Retinal pigment epithelial cell (primary cell): ENCODE measurements at regions not wholly inside any gene's neighbourhood (a gene's known extent, or its start where the extent isn't known, plus 50 kb on each side); places are given as distances from the start of the nearest gene placed in this dataset.
A peak's percentile ranks its signal among the peaks of the same experiment; 100 is the strongest.
"Not testable (repeated sequence)": the region's sequence is repeated elsewhere in the genome, so short reads cannot be mapped to it uniquely, and the experiment has no call there.

ENCODE experiments used
- DNase-seq: peaks from one replicate; pipeline ENCODE4 v3.0.0-alpha.2; 2010; ENCODE audit warnings: low read depth
- H3K4me3 ChIP-seq: 2 replicates; pipeline ENCODE4 v1.5.1; 2011; ENCODE audit warnings: mild to moderate bottlenecking, low read length, control low read depth, moderate library complexity
- TF ChIP-seq, protein P1 (sequence below): conservative IDR thresholded peaks from 2 replicates; pipeline ENCODE4 v1.5.1; 2011; ENCODE audit warnings: low read depth, low read length, control low read depth, inconsistent platforms

DNA sequence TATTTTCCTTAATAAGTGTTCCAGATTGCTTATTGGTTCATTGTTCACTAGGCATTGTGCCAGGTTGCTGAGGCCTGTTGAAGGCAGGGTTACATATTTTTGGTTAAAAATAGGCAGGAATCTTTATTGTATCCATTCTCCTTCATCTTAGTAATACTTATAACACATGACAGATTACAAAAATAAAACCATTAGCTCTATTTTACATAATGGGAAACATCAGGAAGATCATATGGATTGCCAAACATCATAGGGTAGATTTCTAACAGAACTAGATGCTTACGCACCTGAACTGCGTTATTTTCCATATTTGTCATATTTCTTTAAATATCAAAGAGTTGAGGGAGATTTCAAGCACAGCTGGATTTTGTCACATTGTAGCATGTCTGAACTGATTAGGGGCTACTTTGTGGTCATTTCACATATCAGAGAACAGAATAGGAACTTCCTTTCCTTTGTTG, 462.9 kb upstream of the SGO1 start:
- no peak for DNase-seq
- TF ChIP-seq, protein P1, sequence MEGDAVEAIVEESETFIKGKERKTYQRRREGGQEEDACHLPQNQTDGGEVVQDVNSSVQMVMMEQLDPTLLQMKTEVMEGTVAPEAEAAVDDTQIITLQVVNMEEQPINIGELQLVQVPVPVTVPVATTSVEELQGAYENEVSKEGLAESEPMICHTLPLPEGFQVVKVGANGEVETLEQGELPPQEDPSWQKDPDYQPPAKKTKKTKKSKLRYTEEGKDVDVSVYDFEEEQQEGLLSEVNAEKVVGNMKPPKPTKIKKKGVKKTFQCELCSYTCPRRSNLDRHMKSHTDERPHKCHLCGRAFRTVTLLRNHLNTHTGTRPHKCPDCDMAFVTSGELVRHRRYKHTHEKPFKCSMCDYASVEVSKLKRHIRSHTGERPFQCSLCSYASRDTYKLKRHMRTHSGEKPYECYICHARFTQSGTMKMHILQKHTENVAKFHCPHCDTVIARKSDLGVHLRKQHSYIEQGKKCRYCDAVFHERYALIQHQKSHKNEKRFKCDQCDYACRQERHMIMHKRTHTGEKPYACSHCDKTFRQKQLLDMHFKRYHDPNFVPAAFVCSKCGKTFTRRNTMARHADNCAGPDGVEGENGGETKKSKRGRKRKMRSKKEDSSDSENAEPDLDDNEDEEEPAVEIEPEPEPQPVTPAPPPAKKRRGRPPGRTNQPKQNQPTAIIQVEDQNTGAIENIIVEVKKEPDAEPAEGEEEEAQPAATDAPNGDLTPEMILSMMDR, result no peak
- no peak overlapping the region for H3K4me3 ChIP-seq

DNA sequence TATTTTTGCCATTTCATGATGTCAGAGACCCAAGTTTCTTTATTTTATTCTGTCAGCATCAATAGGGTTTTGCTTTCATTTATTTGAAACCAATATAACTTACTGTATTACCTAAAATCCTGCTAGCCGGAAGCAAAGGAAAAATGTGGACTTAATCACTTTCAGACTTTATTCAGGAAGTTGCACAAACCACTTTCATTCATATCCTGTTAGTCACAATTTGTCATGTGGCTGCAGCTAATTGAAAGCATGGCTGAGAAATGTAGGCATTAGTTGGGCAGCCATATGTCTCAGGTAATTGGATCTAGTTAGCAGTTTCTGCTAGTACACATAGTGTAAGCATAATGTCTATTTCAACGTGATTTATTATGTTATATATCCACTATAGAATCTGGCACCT, 462.3 kb upstream of the SGO1 start:
- H3K4me3 ChIP-seq, result no peak overlapping the region
- DNase-seq, result peak; percentile 81
- TF ChIP-seq, protein P1, result no peak

DNA sequence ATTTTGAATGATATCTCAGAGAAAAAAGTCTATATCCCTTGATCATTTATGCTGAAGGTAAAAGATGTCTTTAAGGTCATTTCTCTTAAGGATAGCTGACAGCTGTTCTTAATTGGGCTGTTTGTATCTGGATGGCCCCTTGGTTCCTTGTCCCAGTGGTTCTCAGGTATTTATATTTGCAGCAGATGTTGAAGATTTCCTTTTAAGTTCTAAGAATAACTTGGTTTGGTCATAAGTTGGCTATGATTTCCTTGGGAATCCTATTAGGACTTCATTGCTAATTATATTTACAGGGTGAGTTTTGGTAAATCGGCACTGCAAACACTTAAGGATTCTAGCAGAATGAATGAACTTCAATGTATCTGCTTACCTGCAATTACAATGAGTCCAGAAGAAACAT, 460.4 kb upstream of the SGO1 start:
- TF ChIP-seq, protein P1, result no peak
- DNase-seq, result no peak
- no peak overlapping the region for H3K4me3 ChIP-seq

DNA sequence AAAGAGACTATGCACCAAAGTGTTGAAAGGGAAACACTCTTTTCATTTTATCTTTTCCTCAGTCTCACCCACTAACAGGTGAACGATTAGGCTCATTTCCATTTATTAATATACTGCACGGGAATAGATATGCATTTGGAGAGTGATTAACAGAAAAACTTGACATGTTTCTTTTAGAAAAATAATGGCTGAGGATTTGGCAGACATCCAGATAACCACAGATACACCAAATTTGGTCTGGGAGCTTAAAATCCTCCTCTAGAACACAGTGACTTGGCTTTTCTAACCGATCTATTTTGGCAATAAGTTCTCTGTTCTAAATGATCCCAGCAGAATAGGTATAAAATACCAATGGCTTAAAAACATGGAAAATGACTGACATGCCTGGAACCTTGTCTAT, 459.3 kb upstream of the SGO1 start:
- H3K4me3 ChIP-seq, result no peak overlapping the region
- no peak for DNase-seq
- TF ChIP-seq, protein P1, result no peak

GRCh38 chr3:20637729-20638128, 451.7 kb upstream of the SGO1 start:
- no peak overlapping the region for H3K4me3 ChIP-seq
- DNase-seq, result peak; percentile 64
- TF ChIP-seq, protein P1, result no peak

- TF ChIP-seq, protein P1, result no peak
- no peak for DNase-seq
- no peak overlapping the region for H3K4me3 ChIP-seq
Observed at GRCh38 chr3:20622304-20622703, 436.3 kb upstream of the SGO1 start.

DNA sequence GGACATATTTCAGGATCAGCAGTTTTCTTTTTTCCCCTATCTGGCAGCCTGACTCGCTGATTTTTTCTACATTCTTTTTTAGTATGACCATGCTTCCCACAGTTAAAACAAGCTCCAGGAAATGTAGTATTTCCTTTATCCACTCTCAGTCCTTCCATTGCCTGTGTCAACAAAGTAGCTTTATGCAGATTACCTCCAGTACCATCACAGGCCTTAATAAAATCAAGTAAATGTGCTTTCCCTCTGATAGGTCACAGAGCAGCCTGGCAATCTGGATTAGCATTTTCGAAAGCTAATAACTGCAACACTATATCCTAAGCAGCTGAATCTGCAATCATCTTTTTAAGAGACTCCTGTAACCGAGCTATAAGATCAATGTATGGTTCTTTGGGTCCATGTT, 432.6 kb upstream of the SGO1 start:
- not testable (repeated sequence) for H3K4me3 ChIP-seq, DNase-seq

DNA sequence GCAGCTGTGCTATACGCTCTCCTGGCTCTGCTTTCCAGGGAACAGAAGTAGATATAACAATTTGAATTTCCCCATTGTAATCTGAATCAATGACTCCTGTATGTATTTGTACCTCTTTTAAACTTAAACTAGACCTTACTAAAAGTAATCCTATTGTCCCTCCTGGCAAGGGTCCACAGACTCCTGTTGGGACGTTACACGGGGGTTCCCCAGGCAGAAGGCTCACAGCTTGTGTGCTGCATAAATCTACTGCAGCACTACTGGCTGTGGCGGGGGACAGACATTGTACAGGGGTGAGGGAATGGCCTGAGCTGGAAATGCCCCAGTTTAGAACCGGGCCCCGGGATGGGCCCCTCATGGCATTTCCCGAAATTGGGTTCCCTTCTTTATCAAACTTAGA, 432.2 kb upstream of the SGO1 start:
- H3K4me3 ChIP-seq, DNase-seq: not testable (repeated sequence)

GRCh38 chr3:20615982-20616381, 430.0 kb upstream of the SGO1 start:
- not testable (repeated sequence) for DNase-seq, H3K4me3 ChIP-seq
